ENCODE measurements at regions not wholly inside any gene's neighbourhood (a gene's known extent, or its start where the extent isn't known, plus 50 kb on each side); places are given as distances from the start of the nearest gene placed in this dataset.

- Histone ChIP-seq H3K4ac (ENCODE audit: low read depth, low read length) (no peak overlapping the region), H3K9me1 (ENCODE audit: insufficient read depth, low read length) (no peaks in the 10 kb centered on the region), H3K4me3 (ENCODE audit: insufficient read depth, low read depth, low read length) (no peak overlapping the region), H3K27ac (ENCODE audit: insufficient read depth, low read length) (no peak overlapping the region), H4K20me1 (ENCODE audit: insufficient read depth, low read length) (no peaks in the 10 kb centered on the region), H2BK15ac (ENCODE audit: low read depth, low read length) (no peak overlapping the region), H3K9ac (ENCODE audit: low read depth, low read length) (no peak overlapping the region), H4K8ac (ENCODE audit: low read depth in 2 of 2, low read length in 2 of 2) (no peak overlapping the region), H4K5ac (ENCODE audit: low read depth, low read length) (no peak overlapping the region), H2BK120ac (ENCODE audit: low read depth, low read length) (no peak overlapping the region), H2AFZ (replicated peaks; ENCODE audit: low read length, poor library complexity) (no peak overlapping the region), H4K91ac (ENCODE audit: insufficient read depth, low read depth, low read length) (no peak overlapping the region), H3K4me1 (ENCODE audit: control insufficient read depth, insufficient read depth, low read length) (peaks cover 2% of the 10 kb centered on the region; the same call in 1 of the 2 replicates), H3K18ac (ENCODE audit: low read depth, low read length) (no peak overlapping the region), H3K4me2 (ENCODE audit: low read depth, low read length) (no peak overlapping the region), H2BK20ac (ENCODE audit: low read depth, low read length) (no peak overlapping the region), H3K23ac (ENCODE audit: low read depth, low read length) (no peak overlapping the region), H3K27me3 (ENCODE audit: control insufficient read depth, insufficient read depth, low read length) (peaks cover 9% of the 10 kb centered on the region), H3K9me3 (ENCODE audit: control insufficient read depth, insufficient read depth, low read length) (no peaks in the 10 kb centered on the region), H2BK5ac (ENCODE audit: low read depth, low read length, poor library complexity, severe bottlenecking) (no peak overlapping the region), H2AK5ac (ENCODE audit: low read depth, low read length) (no peak overlapping the region), H3K56ac (ENCODE audit: extremely low read depth, insufficient read depth, low read length) (no peak overlapping the region), H3K36me3 (ENCODE audit: control insufficient read depth, insufficient read depth, low read length) (no peaks in the 10 kb centered on the region), H2AK9ac (replicated peaks; ENCODE audit: low read depth, low read length, poor library complexity) (no peak overlapping the region), H3K79me1 (ENCODE audit: low read depth in 1 of 2, low read length in 2 of 2) (no peaks in the 10 kb centered on the region), H3K14ac (replicated peaks; ENCODE audit: low read depth, low read length) (no peak overlapping the region)
- in situ Hi-C loops (cut with MboI; ENCODE audit: low sequenced_read_pairs) (no loop called here), dilution Hi-C loops (cut with HindIII; ENCODE audit: low sequenced_read_pairs, unreplicated experiment) (no loop called here), intact Hi-C loops (cut with micrococcal nuclease) (no loop called here)
- DNase-seq: no peak
- 88% methylated on average over 15 of the region's 27 CpGs; no CpG with 5 or more reads in 1 of the 2 experiments for WGBS, 2 experiments (ENCODE audit: extremely low coverage in 2 of 2, insufficient read length in 1 of 2)
- no TSS peak for BruUV-seq (replicated peaks)
- ATAC-seq (ENCODE audit: low read depth): no peak
- CTCF ChIA-PET: no interaction called here
- TF ChIP-seq CHD1 (IDR thresholded peaks at IDR 0.05; ENCODE audit: low read depth, low read length) (no peak), MXI1 (IDR thresholded peaks at IDR 0.05; ENCODE audit: borderline replicate concordance, low read depth, low read length) (no peak), RCOR1 (IDR thresholded peaks at IDR 0.05; ENCODE audit: insufficient replicate concordance, low read length) (no peak), FOS (IDR thresholded peaks at IDR 0.05; ENCODE audit: low read depth, low read length) (no peak), MAZ (IDR thresholded peaks at IDR 0.05; ENCODE audit: borderline replicate concordance, low read depth, low read length) (no peak), CEBPB (IDR thresholded peaks at IDR 0.05; ENCODE audit: low read depth, low read length) (no peak), BHLHE40 (IDR thresholded peaks at IDR 0.05; ENCODE audit: low read depth, low read length) (no peak), SMC3 (IDR thresholded peaks at IDR 0.05; ENCODE audit: low read depth, low read length) (no peak), USF2 (IDR thresholded peaks at IDR 0.05; ENCODE audit: low read depth, low read length) (no peak), ELK1 (IDR thresholded peaks at IDR 0.05; ENCODE audit: borderline replicate concordance, low read depth, low read length) (no peak)
- POLR2A ChIA-PET (ENCODE audit: unreplicated experiment): no interaction called here
Observed at GRCh38 chr6:168128631-168129291, 49.7 kb upstream of the FRMD1 start.

All from IMR-90 (cell line).